Vagina (tissue), 2 donors: ENCODE measurements at regions not wholly inside any gene's neighbourhood (a gene's known extent, or its start where the extent isn't known, plus 50 kb on each side); places are given as distances from the start of the nearest gene placed in this dataset.

Experiments used
- DNase-seq, 2 donors: peaks; one replicate each; pipeline ENCODE4 v3.0.0-alpha.2; 2017; ENCODE audit errors: extremely low spot score in 2 of 2
- H3K27ac ChIP-seq: fragments of 200-600 bp; sonication (generic); one replicate; pipeline ENCODE4 v1.5.1; 2019
- H3K27me3 ChIP-seq: fragments of 200-600 bp; sonication (generic); one replicate; pipeline ENCODE4 v1.5.1; 2019
- H3K36me3 ChIP-seq, 2 donors: fragments of 200-600 bp; sonication (generic); one replicate each; pipeline ENCODE4 v1.5.1; 2017 to 2019
- H3K4me1 ChIP-seq: fragments of 200-600 bp; sonication (generic); one replicate; pipeline ENCODE4 v1.5.1; 2019
- H3K4me3 ChIP-seq, 2 donors: fragments of 200-600 bp; sonication (generic); 1 replicate in 1 of 2; 2 replicates in 1 of 2; pipeline ENCODE4 v1.5.1; 2016 to 2019
- H3K9me3 ChIP-seq: fragments of 200-600 bp; sonication (generic); one replicate; pipeline ENCODE4 v1.5.1; 2019
- POLR2A ChIP-seq, 2 donors: fragments of 450-650 bp; IDR thresholded peaks; one replicate each; pipeline ENCODE4 v1.6.1; 2017; ENCODE audit warnings: antibody characterized with exemption in 2 of 2, mild to moderate bottlenecking in 2 of 2, moderate library complexity in 2 of 2
- POLR2AphosphoS5 ChIP-seq, 2 donors: sonication (generic); formaldehyde crosslinking; IDR thresholded peaks; one replicate each; pipeline ENCODE4 v1.9.0; 2017; ENCODE audit warnings: antibody characterized with exemption in 2 of 2, mild to moderate bottlenecking in 2 of 2, low read depth in 1 of 2; ENCODE audit not compliant: insufficient read depth in 1 of 2
- intact Hi-C: fragments of 100-400 bp; cut with DNase I; formaldehyde crosslinking; loops from one replicate; pipeline ENCODE4 v1.15.1; 2023
- TF ChIP-seq, protein P1 (sequence below), 3 experiments: fragments of 450-650 bp in 2 of 3; fragments of 200-600 bp in 1 of 3; sonication (generic) in 1 of 3; IDR thresholded peaks; one replicate each; pipeline ENCODE4 v1.5.1; 2017 to 2019; ENCODE audit warnings: antibody characterized with exemption in 3 of 3, mild to moderate bottlenecking in 2 of 3, moderate library complexity in 2 of 3

DNA sequence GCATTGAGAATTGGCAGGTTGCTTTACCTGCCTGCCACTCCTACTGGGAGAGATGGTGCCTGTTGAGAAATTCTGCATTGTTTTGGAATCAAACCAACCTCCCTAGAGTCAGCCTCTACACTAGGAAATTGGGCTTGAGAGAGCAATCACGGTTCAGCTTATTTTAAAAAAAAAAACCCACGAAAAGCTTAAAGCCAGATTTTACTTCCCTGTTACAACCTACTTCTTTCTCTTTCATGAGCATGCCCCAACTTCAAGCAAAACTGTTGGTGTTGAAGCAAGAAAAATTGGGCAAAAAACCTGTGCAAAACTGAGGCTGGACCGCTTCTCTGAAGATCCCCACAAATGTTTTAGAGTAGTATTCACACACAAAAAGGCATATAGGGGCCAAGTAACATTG is 134.6 kb upstream of the ZEB2 start:
- DNase-seq, result no peak
- intact Hi-C loops, result no loop called here
- no peak for TF ChIP-seq POLR2A (IDR thresholded peaks at IDR 0.05)
- TF ChIP-seq, protein P1, sequence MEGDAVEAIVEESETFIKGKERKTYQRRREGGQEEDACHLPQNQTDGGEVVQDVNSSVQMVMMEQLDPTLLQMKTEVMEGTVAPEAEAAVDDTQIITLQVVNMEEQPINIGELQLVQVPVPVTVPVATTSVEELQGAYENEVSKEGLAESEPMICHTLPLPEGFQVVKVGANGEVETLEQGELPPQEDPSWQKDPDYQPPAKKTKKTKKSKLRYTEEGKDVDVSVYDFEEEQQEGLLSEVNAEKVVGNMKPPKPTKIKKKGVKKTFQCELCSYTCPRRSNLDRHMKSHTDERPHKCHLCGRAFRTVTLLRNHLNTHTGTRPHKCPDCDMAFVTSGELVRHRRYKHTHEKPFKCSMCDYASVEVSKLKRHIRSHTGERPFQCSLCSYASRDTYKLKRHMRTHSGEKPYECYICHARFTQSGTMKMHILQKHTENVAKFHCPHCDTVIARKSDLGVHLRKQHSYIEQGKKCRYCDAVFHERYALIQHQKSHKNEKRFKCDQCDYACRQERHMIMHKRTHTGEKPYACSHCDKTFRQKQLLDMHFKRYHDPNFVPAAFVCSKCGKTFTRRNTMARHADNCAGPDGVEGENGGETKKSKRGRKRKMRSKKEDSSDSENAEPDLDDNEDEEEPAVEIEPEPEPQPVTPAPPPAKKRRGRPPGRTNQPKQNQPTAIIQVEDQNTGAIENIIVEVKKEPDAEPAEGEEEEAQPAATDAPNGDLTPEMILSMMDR (IDR thresholded peaks at IDR 0.05), result no peak
- no peak for TF ChIP-seq POLR2AphosphoS5 (IDR thresholded peaks at IDR 0.05; ENCODE audit: insufficient read depth in 1 of 2, low read depth in 1 of 2)
- Histone ChIP-seq H3K36me3 (no peaks in the 10 kb centered on the region), H3K27ac (no peak overlapping the region), H3K27me3 (no peaks in the 10 kb centered on the region), H3K9me3 (no peaks in the 10 kb centered on the region), H3K4me1 (no peaks in the 10 kb centered on the region), H3K4me3 (no peak overlapping the region)

DNA sequence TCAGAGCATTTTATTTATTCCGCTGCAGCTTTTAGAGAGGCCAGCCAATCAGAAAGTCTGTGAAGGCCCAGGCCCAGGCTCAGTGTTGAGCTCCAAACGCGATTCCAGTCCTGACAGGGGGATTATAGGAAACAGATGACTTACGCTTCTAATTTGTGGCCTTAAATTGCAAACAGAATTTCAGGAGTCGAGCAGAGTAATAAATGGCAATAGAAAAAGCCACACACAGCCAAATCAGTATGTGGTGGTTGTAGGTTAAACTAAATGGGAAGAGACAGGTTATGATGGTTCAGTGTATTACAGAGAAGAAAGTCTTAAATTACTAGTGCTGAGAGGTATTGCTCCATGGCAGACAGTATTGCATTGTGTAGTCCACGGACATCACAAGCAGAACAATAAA is 131.0 kb upstream of the ZEB2 start:
- no peaks in the 10 kb centered on the region for H3K9me3 ChIP-seq
- intact Hi-C loops, result no loop called here
- DNase-seq, result no peak
- no peak overlapping the region for H3K4me3 ChIP-seq
- no peaks in the 10 kb centered on the region for H3K27me3 ChIP-seq
- no peak for TF ChIP-seq POLR2AphosphoS5 (IDR thresholded peaks at IDR 0.05; ENCODE audit: insufficient read depth in 1 of 2, low read depth in 1 of 2)
- H3K36me3 ChIP-seq, result no peaks in the 10 kb centered on the region
- H3K4me1 ChIP-seq, result no peaks in the 10 kb centered on the region
- no peak overlapping the region for H3K27ac ChIP-seq

DNA sequence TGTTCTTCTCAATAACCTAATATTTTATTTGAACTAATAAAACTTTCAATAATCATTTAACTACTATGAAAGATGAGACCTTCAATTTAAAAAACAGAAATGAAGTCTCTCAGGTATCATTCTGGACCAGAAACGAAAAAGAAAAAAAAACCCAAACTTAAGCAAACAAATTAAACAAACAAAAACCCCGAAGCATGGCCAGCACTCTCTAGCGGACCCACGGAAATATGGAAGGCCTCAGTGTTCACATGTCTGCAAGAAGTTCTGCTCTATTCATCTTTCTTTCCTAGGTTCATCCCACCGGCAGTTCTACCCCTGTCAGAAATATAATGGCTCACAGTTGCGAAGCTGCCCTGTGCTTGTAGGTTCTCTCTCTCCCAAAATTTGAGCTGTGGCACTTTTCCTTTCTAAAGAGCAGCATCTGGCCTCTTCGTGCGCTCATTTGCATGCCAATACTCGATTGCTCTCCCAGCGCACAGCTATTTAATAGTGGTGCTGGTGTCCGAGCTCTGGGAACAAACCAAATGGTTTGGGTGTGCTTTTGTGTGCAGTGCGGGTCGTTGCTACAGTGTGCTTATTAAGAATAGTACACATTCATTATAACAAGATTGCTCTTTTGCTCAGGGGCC is 129.0 kb upstream of the ZEB2 start:
- Histone ChIP-seq H3K4me1 (no peaks in the 10 kb centered on the region), H3K4me3 (no peak overlapping the region), H3K27me3 (no peaks in the 10 kb centered on the region), H3K9me3 (no peaks in the 10 kb centered on the region), H3K27ac (no peak overlapping the region), H3K36me3 (no peaks in the 10 kb centered on the region)
- TF ChIP-seq POLR2A (IDR thresholded peaks at IDR 0.05) (no peak), POLR2AphosphoS5 (IDR thresholded peaks at IDR 0.05; ENCODE audit: insufficient read depth in 1 of 2, low read depth in 1 of 2) (no peak)
- TF ChIP-seq, protein P1 (IDR thresholded peaks at IDR 0.05), result no peak
- DNase-seq, result no peak
- intact Hi-C loops, result no loop called here

DNA sequence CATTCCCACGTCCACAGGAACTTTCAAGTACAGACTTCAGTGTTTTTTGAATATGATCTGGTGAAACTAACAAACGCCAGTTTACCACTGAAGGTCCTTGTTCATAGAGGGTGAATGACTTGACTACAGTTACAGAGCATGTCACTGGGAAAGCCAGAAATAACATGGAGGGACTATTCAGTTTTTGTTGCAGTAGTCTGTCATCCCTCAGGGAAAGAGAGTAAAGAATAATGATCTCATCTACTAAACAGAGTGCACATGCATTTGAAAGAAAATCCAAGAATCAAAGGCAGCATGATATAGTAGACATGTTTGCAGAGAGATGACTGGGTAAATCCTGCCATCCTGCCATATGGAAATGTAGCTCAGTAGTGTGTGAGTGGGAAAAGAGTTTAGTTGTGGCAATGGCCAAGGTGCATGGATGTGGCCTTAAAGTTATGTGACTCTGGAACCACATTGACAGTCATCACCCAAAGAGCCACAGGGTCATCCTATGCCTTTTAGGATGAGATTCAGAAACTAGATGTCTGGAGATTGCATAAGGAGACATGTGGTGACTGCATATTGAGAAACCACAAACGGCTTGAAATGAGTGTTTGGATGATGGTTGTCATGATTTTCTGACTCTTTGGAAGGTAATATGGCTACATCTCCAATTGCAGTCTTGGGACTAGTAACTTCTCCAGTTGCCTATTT is 125.3 kb upstream of the ZEB2 start:
- Histone ChIP-seq H3K9me3 (no peaks in the 10 kb centered on the region), H3K4me3 (no peak overlapping the region), H3K4me1 (no peaks in the 10 kb centered on the region), H3K36me3 (no peaks in the 10 kb centered on the region), H3K27me3 (no peaks in the 10 kb centered on the region), H3K27ac (no peak overlapping the region)
- TF ChIP-seq POLR2AphosphoS5 (IDR thresholded peaks at IDR 0.05; ENCODE audit: insufficient read depth in 1 of 2, low read depth in 1 of 2) (no peak), POLR2A (IDR thresholded peaks at IDR 0.05) (no peak)
- TF ChIP-seq, protein P1 (IDR thresholded peaks at IDR 0.05), result no peak
- intact Hi-C loops, result no loop called here
- DNase-seq, result no peak

DNA sequence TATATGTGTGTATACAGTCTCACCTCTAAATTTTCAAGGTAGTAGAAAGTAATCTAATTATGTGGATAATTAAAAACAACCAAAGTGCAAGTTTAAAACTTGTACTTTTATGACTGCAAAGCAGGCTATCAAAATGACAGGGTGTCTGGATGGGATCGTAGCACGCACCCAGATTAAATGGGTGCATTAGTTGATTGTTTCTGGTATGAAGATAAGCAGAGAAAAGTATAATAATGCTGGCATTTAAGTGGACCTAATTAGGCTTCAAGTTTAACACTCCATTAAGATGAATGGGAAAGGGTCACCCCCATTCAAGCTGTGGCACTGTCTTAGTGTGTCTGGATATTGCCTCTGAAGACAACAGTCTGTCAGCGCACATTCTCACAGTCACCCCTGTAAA is 124.6 kb upstream of the ZEB2 start:
- H3K36me3 ChIP-seq, result no peaks in the 10 kb centered on the region
- H3K27ac ChIP-seq, result no peak overlapping the region
- TF ChIP-seq POLR2AphosphoS5 (IDR thresholded peaks at IDR 0.05; ENCODE audit: insufficient read depth in 1 of 2, low read depth in 1 of 2) (no peak), POLR2A (IDR thresholded peaks at IDR 0.05) (no peak)
- TF ChIP-seq, protein P1 (IDR thresholded peaks at IDR 0.05), result no peak
- intact Hi-C loops, result no loop called here
- H3K27me3 ChIP-seq, result no peaks in the 10 kb centered on the region
- no peak for DNase-seq
- H3K9me3 ChIP-seq, result no peaks in the 10 kb centered on the region
- no peaks in the 10 kb centered on the region for H3K4me1 ChIP-seq
- H3K4me3 ChIP-seq, result no peak overlapping the region
